HepG2 (cell line): ENCODE measurements at regions not wholly inside any gene's neighbourhood (a gene's known extent, or its start where the extent isn't known, plus 50 kb on each side); places are given as distances from the start of the nearest gene placed in this dataset.

Source experiments
- ATAC-seq: fragments of 200-7000 bp; cut with Tn5 transposase; 3 replicates; pipeline ENCODE4 v1.9.1; 2020; ENCODE audit warnings: mild to moderate bottlenecking, moderate library complexity
- BruUV-seq: library from RNA; stranded (reverse); fragments of 400-500 nt; replicated peaks from 2 replicates; lab custom pipeline; 2021; lab: Mats Ljungman, UMichigan
- CTCF ChIA-PET: fragments of 300-600 bp; formaldehyde crosslinking; extraction: SDS; loops from one replicate; lab custom pipeline; 2021; ENCODE audit warnings: low total read pairs, inconsistent platforms, low intra/inter-chr PET ratio; lab: Yijun Ruan, JAX
- POLR2A ChIA-PET: fragments of 350-600 bp; sonication (Branson Sonifier 250); formaldehyde crosslinking; loops from one replicate; lab custom pipeline; 2020; ENCODE audit warnings: antibody characterized with exemption, inconsistent platforms; lab: Yijun Ruan, JAX
- DNase-seq: peaks from one replicate; pipeline ENCODE4 v3.0.0-alpha.2; 2015; ENCODE audit warnings: low spot score
- FAIRE-seq: peaks from 3 replicates; lab custom pipeline; 2011; peaks lifted over from hg19 to GRCh38; lab: Jason Lieb, UNC
- H2AFZ ChIP-seq: one replicate; pipeline ENCODE4 v1.6.1; 2011; ENCODE audit warnings: low read length, inconsistent platforms
- H3K27ac ChIP-seq: fragments of 300-600 bp; 3 replicates; pipeline ENCODE4 v1.8.0; 2011; ENCODE audit warnings: mixed run types, mild to moderate bottlenecking, mixed read lengths, low read length, inconsistent platforms; ENCODE audit not compliant: insufficient read depth; ENCODE audit errors: extremely low read length
- H3K27me3 ChIP-seq, 2 experiments: fragments of 200-600 bp in 1 of 2; 2 replicates in 1 of 2; 3 replicates in 1 of 2; pipeline versions ENCODE4 v1.6.0 to v1.8.0; 2011; ENCODE audit warnings: low read length in 2 of 2, mild to moderate bottlenecking in 2 of 2, moderate library complexity in 2 of 2, inconsistent platforms in 1 of 2; ENCODE audit not compliant: insufficient read depth in 2 of 2, control insufficient read depth in 1 of 2
- H3K36me3 ChIP-seq, 2 experiments: fragments of 200-600 bp in 1 of 2; replicated peaks in 1 of 2; 2 replicates in 1 of 2; 3 replicates in 1 of 2; pipeline versions ENCODE4 v1.5.1 to v1.8.0; 2011; ENCODE audit warnings: low read length in 2 of 2, inconsistent platforms in 1 of 2; ENCODE audit not compliant: insufficient read depth in 2 of 2, control insufficient read depth in 1 of 2
- H3K4me1 ChIP-seq: 2 replicates; pipeline ENCODE4 v1.5.1; 2012; ENCODE audit warnings: low read length, inconsistent platforms; ENCODE audit not compliant: insufficient read depth
- H3K4me2 ChIP-seq: 2 replicates; pipeline ENCODE4 v1.6.0; 2011; ENCODE audit warnings: low read depth, low read length, inconsistent platforms
- H3K4me3 ChIP-seq, 3 experiments: fragments of 200-600 bp in 1 of 3; sonication (generic), shearing (Covaris generic) in 1 of 3; replicated peaks in 1 of 3; 2 replicates each; pipeline ENCODE4 v1.5.1; 2011 to 2016; ENCODE audit warnings: low read length in 3 of 3, inconsistent platforms in 2 of 3, low read depth in 2 of 3, mild to moderate bottlenecking in 2 of 3, control low read depth in 1 of 3, mixed read lengths in 1 of 3; ENCODE audit not compliant: insufficient read depth in 1 of 3
- H3K79me2 ChIP-seq: one replicate; pipeline ENCODE4 v1.6.1; 2011; ENCODE audit warnings: low read length, inconsistent platforms; ENCODE audit not compliant: insufficient read depth
- H3K9ac ChIP-seq: 2 replicates; pipeline ENCODE4 v1.6.0; 2011; ENCODE audit warnings: mild to moderate bottlenecking, low read depth, low read length, inconsistent platforms; ENCODE audit not compliant: insufficient read depth
- H3K9me3 ChIP-seq: 2 replicates; pipeline ENCODE4 v1.5.1; 2012; ENCODE audit warnings: mild to moderate bottlenecking, low read length
- H4K20me1 ChIP-seq: 2 replicates; pipeline ENCODE4 v1.6.0; 2011; ENCODE audit warnings: inconsistent platforms, mild to moderate bottlenecking, low read length, moderate library complexity; ENCODE audit not compliant: insufficient read depth
- ARNT ChIP-seq: fragments of 450-650 bp; IDR thresholded peaks from 2 replicates; pipeline ENCODE4 v1.6.1; 2017
- BHLHE40 ChIP-seq: IDR thresholded peaks from 2 replicates; pipeline ENCODE4 v1.6.1; 2011; ENCODE audit warnings: low read length, improper control_type of control experiment
- HMG20B ChIP-seq: conservative IDR thresholded peaks from 2 replicates; pipeline ENCODE4 v1.6.1; 2016; ENCODE audit warnings: missing genetic modification reagents, missing compliant biosample characterization
- HOXA9 ChIP-seq: sonication (generic); formaldehyde crosslinking; IDR thresholded peaks from 2 replicates; pipeline ENCODE4 v1.8.1; 2022; ENCODE audit warnings: missing genetic modification reagents, mild to moderate bottlenecking, moderate library complexity, borderline replicate concordance
- MED8 ChIP-seq: sonication (generic); formaldehyde crosslinking; IDR thresholded peaks from 2 replicates; pipeline ENCODE4 v1.8.1; 2023; ENCODE audit warnings: mild to moderate bottlenecking, missing genetic modification reagents; ENCODE audit not compliant: insufficient replicate concordance
- PTBP1 ChIP-seq: fragments of 200-400 bp; formaldehyde crosslinking; IDR thresholded peaks from 2 replicates; pipeline ENCODE4 v1.6.1; 2018; ENCODE audit warnings: low read length, low read depth; ENCODE audit not compliant: poor library complexity, severe bottlenecking
- RBFOX2 ChIP-seq: fragments of 200-400 bp; formaldehyde crosslinking; IDR thresholded peaks from 2 replicates; pipeline ENCODE4 v1.6.1; 2017; ENCODE audit warnings: low read depth, mild to moderate bottlenecking, low read length
- SAFB2 ChIP-seq: sonication (generic); formaldehyde crosslinking; IDR thresholded peaks from 2 replicates; pipeline ENCODE4 v1.5.1; 2020; ENCODE audit warnings: missing genetic modification reagents, low read depth, mild to moderate bottlenecking, borderline replicate concordance
- ZC3H13 ChIP-seq: sonication (generic); formaldehyde crosslinking; IDR thresholded peaks from 2 replicates; pipeline ENCODE4 v1.8.1; 2023; ENCODE audit warnings: mild to moderate bottlenecking, missing genetic modification reagents, moderate library complexity
- ZNF317 ChIP-seq: sonication (generic); formaldehyde crosslinking; IDR thresholded peaks from 2 replicates; pipeline ENCODE4 v1.5.0; 2020; ENCODE audit warnings: mild to moderate bottlenecking, missing genetic modification reagents
- ZNF343 ChIP-seq: sonication (generic); formaldehyde crosslinking; IDR thresholded peaks from 2 replicates; pipeline ENCODE4 v1.4.0; 2020; ENCODE audit warnings: mild to moderate bottlenecking, missing genetic modification reagents
- ZNF619 ChIP-seq: sonication (generic); formaldehyde crosslinking; IDR thresholded peaks from 2 replicates; pipeline ENCODE4 v1.4.0; 2020; ENCODE audit warnings: mild to moderate bottlenecking, missing genetic modification reagents
- ZNF644 ChIP-seq: IDR thresholded peaks from 2 replicates; pipeline ENCODE4 v1.6.1; 2016; ENCODE audit warnings: low read depth
- ZNF761 ChIP-seq: sonication (generic); formaldehyde crosslinking; conservative IDR thresholded peaks from 2 replicates; pipeline ENCODE4 v1.4.0; 2020; ENCODE audit warnings: mild to moderate bottlenecking, missing genetic modification reagents
- WGBS: methylation state at CpG from one replicate; pipeline ENCODE4 v1.1.6; 2017; ENCODE audit warnings: low lambda C conversion rate; 5-methylcytosine and 5-hydroxymethylcytosine counted together
- in situ Hi-C: cut with HindIII; loops from 2 replicates; pipeline ENCODE4 v1.10.0; 2017; ENCODE audit warnings: low pct_unique_long_range_greater_than_20kb; ENCODE audit not compliant: extremely low pct_ligation_motif_present
- intact Hi-C: fragments of 100-400 bp; cut with micrococcal nuclease; formaldehyde crosslinking; loops from one replicate; pipeline ENCODE4 v1.10.0; 2022; ENCODE audit not compliant: unreplicated experiment
- TF ChIP-seq, protein P1 (sequence below): sonication (generic); formaldehyde crosslinking; IDR thresholded peaks from 2 replicates; pipeline ENCODE4 v1.5.1; 2020; ENCODE audit warnings: mild to moderate bottlenecking, missing genetic modification reagents, moderate library complexity
- TF ChIP-seq, protein P2 (sequence below): sonication (generic); formaldehyde crosslinking; IDR thresholded peaks from 2 replicates; pipeline ENCODE4 v1.8.1; 2022; ENCODE audit warnings: low read depth, mild to moderate bottlenecking, missing genetic modification reagents
- TF ChIP-seq, protein P3 (sequence below): sonication (generic); formaldehyde crosslinking; IDR thresholded peaks from 2 replicates; pipeline ENCODE4 v1.4.0; 2020; ENCODE audit warnings: missing genetic modification reagents, low read depth, mild to moderate bottlenecking, borderline replicate concordance

DNA sequence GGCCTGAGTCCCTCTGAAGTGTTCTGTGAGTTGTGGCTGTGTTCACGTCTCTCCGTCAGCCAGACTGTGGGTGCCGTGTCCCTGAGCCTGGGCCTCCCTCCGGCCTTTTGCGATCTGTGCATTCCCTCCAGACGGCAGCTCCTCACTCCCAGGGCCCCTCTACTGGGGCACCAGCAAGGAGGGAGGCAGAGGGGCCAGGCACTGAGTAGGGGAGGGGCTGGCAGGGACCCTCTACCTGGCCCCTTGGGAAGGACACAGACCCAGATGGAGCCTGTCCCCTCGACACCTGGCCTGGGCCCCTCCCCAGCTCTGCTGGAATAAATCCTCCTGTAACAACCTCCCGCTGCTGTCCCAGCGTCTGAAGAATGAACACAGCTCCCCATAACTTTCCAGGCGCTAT is 110.0 kb upstream of the NKX1-1 start:
- H3K27ac ChIP-seq, result no peak overlapping the region
- FAIRE-seq (no peak), DNase-seq (no peak), ATAC-seq (no peak)
- intact Hi-C loops (no loop called here), in situ Hi-C loops (loop anchor here (10.0 kb wide), 1 partner anchor 161 kb away; no protein-coding TSS in a partner anchor)
- no peak overlapping the region for H3K4me2 ChIP-seq
- CTCF ChIA-PET, result no interaction called here
- TF ChIP-seq ZNF761 (CRISPR knock-in tag) (no peak), PTBP1 (no peak), ARNT (no peak), ZNF317 (CRISPR knock-in tag) (no peak), RBFOX2 (no peak), HOXA9 (CRISPR knock-in tag) (no peak), SAFB2 (CRISPR knock-in tag) (no peak), MED8 (CRISPR knock-in tag) (no peak), BHLHE40 (no peak), ZNF343 (no peak), ZC3H13 (no peak), ZNF619 (CRISPR knock-in tag) (no peak), ZNF644 (no peak), HMG20B (CRISPR knock-in tag) (no peak)
- TF ChIP-seq, protein P1, sequence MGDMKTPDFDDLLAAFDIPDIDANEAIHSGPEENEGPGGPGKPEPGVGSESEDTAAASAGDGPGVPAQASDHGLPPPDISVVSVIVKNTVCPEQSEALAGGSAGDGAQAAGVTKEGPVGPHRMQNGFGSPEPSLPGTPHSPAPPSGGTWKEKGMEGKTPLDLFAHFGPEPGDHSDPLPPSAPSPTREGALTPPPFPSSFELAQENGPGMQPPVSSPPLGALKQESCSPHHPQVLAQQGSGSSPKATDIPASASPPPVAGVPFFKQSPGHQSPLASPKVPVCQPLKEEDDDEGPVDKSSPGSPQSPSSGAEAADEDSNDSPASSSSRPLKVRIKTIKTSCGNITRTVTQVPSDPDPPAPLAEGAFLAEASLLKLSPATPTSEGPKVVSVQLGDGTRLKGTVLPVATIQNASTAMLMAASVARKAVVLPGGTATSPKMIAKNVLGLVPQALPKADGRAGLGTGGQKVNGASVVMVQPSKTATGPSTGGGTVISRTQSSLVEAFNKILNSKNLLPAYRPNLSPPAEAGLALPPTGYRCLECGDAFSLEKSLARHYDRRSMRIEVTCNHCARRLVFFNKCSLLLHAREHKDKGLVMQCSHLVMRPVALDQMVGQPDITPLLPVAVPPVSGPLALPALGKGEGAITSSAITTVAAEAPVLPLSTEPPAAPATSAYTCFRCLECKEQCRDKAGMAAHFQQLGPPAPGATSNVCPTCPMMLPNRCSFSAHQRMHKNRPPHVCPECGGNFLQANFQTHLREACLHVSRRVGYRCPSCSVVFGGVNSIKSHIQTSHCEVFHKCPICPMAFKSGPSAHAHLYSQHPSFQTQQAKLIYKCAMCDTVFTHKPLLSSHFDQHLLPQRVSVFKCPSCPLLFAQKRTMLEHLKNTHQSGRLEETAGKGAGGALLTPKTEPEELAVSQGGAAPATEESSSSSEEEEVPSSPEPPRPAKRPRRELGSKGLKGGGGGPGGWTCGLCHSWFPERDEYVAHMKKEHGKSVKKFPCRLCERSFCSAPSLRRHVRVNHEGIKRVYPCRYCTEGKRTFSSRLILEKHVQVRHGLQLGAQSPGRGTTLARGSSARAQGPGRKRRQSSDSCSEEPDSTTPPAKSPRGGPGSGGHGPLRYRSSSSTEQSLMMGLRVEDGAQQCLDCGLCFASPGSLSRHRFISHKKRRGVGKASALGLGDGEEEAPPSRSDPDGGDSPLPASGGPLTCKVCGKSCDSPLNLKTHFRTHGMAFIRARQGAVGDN (CRISPR knock-in tag), result no peak
- TF ChIP-seq, protein P2, sequence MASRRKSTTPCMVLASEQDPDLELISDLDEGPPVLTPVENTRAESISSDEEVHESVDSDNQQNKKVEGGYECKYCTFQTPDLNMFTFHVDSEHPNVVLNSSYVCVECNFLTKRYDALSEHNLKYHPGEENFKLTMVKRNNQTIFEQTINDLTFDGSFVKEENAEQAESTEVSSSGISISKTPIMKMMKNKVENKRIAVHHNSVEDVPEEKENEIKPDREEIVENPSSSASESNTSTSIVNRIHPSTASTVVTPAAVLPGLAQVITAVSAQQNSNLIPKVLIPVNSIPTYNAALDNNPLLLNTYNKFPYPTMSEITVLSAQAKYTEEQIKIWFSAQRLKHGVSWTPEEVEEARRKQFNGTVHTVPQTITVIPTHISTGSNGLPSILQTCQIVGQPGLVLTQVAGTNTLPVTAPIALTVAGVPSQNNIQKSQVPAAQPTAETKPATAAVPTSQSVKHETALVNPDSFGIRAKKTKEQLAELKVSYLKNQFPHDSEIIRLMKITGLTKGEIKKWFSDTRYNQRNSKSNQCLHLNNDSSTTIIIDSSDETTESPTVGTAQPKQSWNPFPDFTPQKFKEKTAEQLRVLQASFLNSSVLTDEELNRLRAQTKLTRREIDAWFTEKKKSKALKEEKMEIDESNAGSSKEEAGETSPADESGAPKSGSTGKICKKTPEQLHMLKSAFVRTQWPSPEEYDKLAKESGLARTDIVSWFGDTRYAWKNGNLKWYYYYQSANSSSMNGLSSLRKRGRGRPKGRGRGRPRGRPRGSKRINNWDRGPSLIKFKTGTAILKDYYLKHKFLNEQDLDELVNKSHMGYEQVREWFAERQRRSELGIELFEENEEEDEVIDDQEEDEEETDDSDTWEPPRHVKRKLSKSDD (CRISPR knock-in tag), result no peak
- TF ChIP-seq, protein P3, sequence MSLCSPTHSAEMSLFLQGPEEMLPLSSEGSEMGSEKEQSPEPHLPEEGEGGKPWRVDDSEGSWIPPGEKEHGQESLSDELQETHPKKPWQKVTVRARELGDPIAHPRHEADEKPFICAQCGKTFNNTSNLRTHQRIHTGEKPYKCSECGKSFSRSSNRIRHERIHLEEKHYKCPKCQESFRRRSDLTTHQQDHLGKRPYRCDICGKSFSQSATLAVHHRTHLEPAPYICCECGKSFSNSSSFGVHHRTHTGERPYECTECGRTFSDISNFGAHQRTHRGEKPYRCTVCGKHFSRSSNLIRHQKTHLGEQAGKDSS (CRISPR knock-in tag), result no peak
- no peak overlapping the region for H3K9ac ChIP-seq
- POLR2A ChIA-PET, result no interaction called here
- H3K4me1 ChIP-seq, result no peaks in the 10 kb centered on the region
- H3K27me3 ChIP-seq, result peaks cover 12 to 42% of the 10 kb centered on the region in 2 experiments; a peak in 3 of 5 replicates
- H3K9me3 ChIP-seq, result peaks cover 3% of the 10 kb centered on the region; the same call in 1 of the 2 replicates
- peaks cover under 1% of the 10 kb centered on the region; the same call in 1 of the 2 replicates for H4K20me1 ChIP-seq
- H3K4me3 ChIP-seq, result no peak overlapping the region
- H3K36me3 ChIP-seq, result no peaks in the 10 kb centered on the region
- H2AFZ ChIP-seq, result no peak overlapping the region
- no peaks in the 10 kb centered on the region for H3K79me2 ChIP-seq
- BruUV-seq, result no TSS peak
- WGBS, result 21% methylated on average over 4 of the region's 10 CpGs
